ENCODE measurements at regions not wholly inside any gene's neighbourhood (a gene's known extent, or its start where the extent isn't known, plus 50 kb on each side); places are given as distances from the start of the nearest gene placed in this dataset.

DNA sequence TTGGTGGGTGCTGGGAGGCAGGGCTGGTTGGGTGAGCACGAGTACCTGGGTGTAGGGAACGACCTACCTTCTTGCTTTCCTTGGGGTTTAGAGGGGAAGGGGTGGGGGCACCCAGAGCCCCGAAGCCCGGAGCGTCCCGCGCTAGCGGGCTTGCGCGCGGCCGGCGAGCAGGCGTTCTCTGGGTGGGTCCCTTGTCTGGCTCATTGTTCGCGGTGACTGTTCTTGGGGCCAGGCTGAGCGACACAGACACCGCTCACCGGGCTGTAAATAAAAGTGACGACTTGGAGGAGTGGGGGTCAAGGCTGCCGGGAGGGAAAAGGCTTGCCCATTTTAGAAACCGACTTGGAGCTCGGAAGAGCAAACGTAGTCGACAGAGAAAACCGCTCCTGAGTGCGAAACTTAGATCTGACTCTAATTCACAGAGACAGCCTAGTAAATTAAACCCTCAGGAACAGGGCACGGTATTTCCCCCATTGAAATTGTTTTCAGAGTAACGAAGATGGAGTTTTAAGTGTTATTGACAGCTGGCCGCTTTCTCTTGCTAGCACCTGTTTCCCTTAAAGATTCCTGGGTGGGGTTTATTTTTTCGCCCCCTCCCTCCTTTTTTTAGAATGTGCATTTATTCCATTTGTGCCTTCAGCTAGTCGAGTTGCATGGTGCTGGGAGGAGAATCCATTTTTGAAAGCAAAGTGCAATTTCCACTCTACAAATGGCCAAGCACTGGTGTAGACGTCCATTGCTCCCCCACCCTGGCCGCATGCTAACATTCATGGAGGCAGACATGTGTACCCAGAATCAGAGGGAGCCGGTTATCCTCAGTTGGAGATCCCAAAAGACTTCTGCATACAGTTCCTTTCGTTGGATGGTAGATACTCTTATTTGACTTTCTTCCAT is 532.1 kb upstream of the SEMA6D start:
- DNase-seq (ENCODE audit: low spot score in 2 of 2) = no peak
- H3K4me3 ChIP-seq (ENCODE audit: low read depth, poor library complexity, severe bottlenecking) = peak overlapping the region; percentile 35
- TF ChIP-seq, protein P1, sequence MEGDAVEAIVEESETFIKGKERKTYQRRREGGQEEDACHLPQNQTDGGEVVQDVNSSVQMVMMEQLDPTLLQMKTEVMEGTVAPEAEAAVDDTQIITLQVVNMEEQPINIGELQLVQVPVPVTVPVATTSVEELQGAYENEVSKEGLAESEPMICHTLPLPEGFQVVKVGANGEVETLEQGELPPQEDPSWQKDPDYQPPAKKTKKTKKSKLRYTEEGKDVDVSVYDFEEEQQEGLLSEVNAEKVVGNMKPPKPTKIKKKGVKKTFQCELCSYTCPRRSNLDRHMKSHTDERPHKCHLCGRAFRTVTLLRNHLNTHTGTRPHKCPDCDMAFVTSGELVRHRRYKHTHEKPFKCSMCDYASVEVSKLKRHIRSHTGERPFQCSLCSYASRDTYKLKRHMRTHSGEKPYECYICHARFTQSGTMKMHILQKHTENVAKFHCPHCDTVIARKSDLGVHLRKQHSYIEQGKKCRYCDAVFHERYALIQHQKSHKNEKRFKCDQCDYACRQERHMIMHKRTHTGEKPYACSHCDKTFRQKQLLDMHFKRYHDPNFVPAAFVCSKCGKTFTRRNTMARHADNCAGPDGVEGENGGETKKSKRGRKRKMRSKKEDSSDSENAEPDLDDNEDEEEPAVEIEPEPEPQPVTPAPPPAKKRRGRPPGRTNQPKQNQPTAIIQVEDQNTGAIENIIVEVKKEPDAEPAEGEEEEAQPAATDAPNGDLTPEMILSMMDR (IDR thresholded peaks at IDR 0.05) = no peak
- TF ChIP-seq POLR2A (IDR thresholded peaks at IDR 0.05) = no peak
- 7% methylated on average over 36 of the region's 36 CpGs for WGBS, 2 donors
- intact Hi-C loops (cut with DNase I; ENCODE audit: low total_unique reads) = no loop called here

DNA sequence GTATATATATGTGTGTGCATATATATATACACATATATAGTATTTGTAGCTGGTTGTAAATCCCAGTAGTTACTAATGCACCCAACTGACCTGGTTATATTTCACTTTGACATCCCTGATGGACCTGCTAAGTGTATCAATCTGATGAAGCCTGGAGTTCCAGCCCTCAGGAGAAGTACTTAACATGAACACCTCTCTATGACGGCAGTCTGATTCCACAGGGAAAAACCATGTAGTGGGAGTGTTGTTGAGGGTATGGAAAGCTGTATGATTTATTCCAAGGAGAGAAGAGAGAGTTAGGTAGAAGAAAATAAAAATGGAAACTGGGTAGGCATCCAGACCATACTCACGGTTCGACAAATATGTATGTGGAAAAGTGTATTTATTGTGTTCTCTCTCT is 531.2 kb upstream of the SEMA6D start:
- H3K4me3 ChIP-seq (ENCODE audit: low read depth, poor library complexity, severe bottlenecking) = no peak overlapping the region
- intact Hi-C loops (cut with DNase I; ENCODE audit: low total_unique reads) = no loop called here
- WGBS, 2 donors = 83 to 91% methylated on average over 3 of the region's 3 CpGs
- TF ChIP-seq, protein P1 (IDR thresholded peaks at IDR 0.05) = no peak
- TF ChIP-seq POLR2A (IDR thresholded peaks at IDR 0.05) = no peak
- no peak for DNase-seq (ENCODE audit: low spot score in 2 of 2)

DNA sequence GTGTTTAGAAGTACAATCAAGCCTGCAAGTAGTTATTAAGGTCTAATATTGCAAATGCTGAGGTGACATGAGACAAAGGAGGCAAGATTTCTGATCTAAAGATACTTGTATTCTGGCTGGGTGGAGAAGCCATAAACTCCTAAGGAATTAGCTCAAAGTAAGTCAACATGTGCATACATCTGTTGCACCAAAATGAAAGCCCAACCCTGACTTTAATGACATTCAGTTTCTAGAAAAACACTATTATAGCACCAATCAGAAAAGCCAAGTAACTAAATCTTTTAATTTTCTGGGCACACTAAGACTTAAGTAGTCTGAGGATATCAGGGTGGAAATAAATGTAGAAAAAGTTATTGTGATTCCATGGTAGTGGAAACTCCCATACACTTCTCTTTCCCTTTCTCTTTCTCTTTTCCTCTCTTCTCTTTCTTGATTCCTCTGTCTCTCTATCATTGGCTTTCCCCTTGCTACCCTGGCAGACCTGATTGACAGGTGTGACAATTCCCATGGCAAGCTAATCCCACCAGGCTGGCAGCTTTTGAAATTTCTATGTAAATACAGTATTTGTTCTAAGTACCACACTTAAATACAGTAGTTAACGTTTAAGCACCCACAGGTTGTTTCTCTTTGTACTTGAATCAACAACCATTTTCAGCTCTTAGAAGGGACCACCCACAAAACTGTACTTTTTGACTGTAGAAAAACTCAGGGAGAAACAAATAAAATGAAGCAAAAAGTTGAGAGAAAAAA is 528.4 kb upstream of the SEMA6D start:
- 66 to 79% methylated on average over 1 of the region's 1 CpG for WGBS, 2 donors
- no peak for TF ChIP-seq POLR2A (IDR thresholded peaks at IDR 0.05)
- TF ChIP-seq, protein P1 (IDR thresholded peaks at IDR 0.05) = no peak
- DNase-seq (ENCODE audit: low spot score in 2 of 2) = no peak
- intact Hi-C loops (cut with DNase I; ENCODE audit: low total_unique reads) = no loop called here
- H3K4me3 ChIP-seq (ENCODE audit: low read depth, poor library complexity, severe bottlenecking) = no peak overlapping the region

DNA sequence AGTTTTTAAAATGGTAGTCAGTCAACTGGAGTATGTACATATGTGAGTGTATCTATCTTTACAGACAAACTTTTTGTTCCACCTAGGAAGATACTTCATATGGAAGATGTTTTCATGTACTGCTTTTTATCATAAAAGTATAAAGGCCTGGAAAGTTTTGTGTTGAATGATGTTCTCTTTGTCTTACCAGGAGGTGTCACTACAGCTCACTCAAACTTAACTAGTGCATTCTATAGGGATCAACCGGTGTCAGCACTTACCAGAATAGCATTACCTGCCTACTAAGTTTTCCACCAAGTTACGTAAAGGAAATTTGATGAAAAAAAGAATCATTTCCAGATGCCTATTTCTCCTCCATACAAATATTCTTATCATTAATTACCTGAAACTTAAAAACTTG is 522.6 kb upstream of the SEMA6D start:
- no peak for DNase-seq (ENCODE audit: low spot score in 2 of 2)
- intact Hi-C loops (cut with DNase I; ENCODE audit: low total_unique reads) = loop anchor here (5.0 kb wide), 1 partner anchor 793 kb away; no protein-coding TSS in a partner anchor
- H3K4me3 ChIP-seq (ENCODE audit: low read depth, poor library complexity, severe bottlenecking) = no peak overlapping the region
- 38 to 44% methylated on average over 2 of the region's 2 CpGs for WGBS, 2 donors
- TF ChIP-seq, protein P1 (IDR thresholded peaks at IDR 0.05) = no peak
- TF ChIP-seq POLR2A (IDR thresholded peaks at IDR 0.05) = no peak

DNA sequence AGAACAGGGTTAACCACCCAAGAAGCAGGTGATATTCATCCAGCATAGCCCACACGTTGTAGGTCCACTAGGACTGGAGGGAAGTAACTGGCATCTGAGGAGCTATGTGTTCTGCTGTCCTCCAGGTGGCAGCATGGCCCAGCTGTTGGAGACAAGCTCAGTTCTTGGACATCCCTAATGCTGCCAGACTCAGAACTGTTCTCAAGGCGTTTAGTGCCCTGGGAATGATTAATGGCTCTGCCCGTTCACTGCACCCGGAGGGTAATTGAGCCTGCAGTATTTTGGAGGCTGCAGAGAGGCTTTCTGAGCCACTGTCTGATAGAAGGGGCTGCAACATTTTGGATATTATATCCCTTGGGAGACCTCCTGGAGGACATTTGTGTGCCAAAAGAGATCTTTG is 521.3 kb upstream of the SEMA6D start:
- peak; percentile 56 to 93 for DNase-seq (ENCODE audit: low spot score in 2 of 2)
- WGBS, 2 donors = 0 to 2% methylated on average over 4 of the region's 4 CpGs
- intact Hi-C loops (cut with DNase I; ENCODE audit: low total_unique reads) = no loop called here
- H3K4me3 ChIP-seq (ENCODE audit: low read depth, poor library complexity, severe bottlenecking) = no peak overlapping the region
- no peak for TF ChIP-seq POLR2A (IDR thresholded peaks at IDR 0.05)
- TF ChIP-seq, protein P1 (IDR thresholded peaks at IDR 0.05) = peak in 1 of 3 donors; percentile 21

Measured in lower leg skin (tissue), 4 donors.